Epithelial cell of prostate (primary cell): ENCODE measurements at regions not wholly inside any gene's neighbourhood (a gene's known extent, or its start where the extent isn't known, plus 50 kb on each side); places are given as distances from the start of the nearest gene placed in this dataset.
"Not testable (repeated sequence)": the region's sequence is repeated elsewhere in the genome, so short reads cannot be mapped to it uniquely, and the experiment has no call there.

ENCODE experiments used
- DNase-seq: peaks from one replicate; pipeline ENCODE4 v3.0.0-alpha.2; 2011; ENCODE audit warnings: low read depth, low spot score
- H3K27ac ChIP-seq: fragments of 450-650 bp; 2 replicates; pipeline ENCODE4 v1.5.1; 2017; ENCODE audit warnings: mild to moderate bottlenecking

DNA sequence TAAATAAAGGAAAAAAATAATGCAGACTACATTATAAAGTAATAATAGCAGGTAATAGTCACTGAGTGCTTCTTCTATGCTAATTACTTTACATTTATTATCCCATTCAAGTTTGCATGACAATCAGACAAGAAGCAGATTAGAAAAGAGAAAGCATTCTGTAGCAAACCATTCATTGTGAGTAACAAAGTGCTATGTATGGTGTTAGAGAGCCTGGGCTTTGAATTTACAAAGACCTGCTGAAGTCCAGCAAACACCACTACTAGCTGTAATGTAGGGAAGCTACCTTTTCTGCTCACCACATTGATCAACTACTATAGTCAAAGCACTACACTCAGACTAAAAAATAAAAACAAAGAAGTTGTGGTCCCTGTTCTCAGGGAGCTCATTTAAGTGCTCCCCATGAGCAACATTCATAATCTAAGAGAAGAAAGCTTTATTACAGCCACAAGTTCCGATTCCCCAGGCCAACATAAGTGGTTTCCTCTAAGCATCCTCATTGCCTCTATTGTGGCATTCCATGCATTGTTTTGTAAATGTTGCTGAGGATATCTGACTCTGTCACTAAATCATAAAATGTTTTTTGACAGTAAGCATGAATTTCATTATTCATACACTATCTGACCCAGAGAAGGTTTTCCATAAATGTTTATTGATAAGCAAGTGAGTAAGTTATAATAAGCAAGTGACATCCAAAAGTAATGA is 108.5 kb downstream of the FOXD4L6 start:
- H3K27ac ChIP-seq, DNase-seq: not testable (repeated sequence)

DNA sequence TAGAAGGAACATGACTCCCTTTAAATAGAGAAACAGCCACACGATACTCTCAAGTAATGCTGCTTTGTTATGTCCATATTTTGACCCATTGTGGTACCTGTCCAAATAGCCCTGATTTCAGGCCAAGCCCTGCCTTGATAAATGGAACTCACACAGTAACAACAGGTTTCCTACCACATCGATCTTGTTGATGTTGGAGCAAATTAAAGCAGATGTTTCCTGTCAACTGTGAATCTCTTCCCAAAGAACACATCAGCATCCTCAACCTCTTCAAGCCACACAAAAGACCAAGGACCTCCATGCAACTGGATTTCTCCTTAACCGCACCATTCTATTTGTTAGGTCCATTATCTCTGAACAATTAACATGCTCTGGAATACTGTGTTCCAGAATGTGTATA is 109.5 kb downstream of the FOXD4L6 start:
- DNase-seq, H3K27ac ChIP-seq: not testable (repeated sequence)

- not testable (repeated sequence) for H3K27ac ChIP-seq, DNase-seq
Observed at GRCh38 chr9:41016699-41017098, 111.8 kb downstream of the FOXD4L6 start.

- not testable (repeated sequence) for H3K27ac ChIP-seq, DNase-seq
Observed at GRCh38 chr9:40999952-41000700, 128.4 kb downstream of the FOXD4L6 start.

- not testable (repeated sequence) for H3K27ac ChIP-seq, DNase-seq
Observed at GRCh38 chr9:40995490-40995889, 133.0 kb downstream of the FOXD4L6 start.

GRCh38 chr9:40993842-40994241 is 134.6 kb downstream of the FOXD4L6 start:
- H3K27ac ChIP-seq, DNase-seq: not testable (repeated sequence)

- H3K27ac ChIP-seq, result not testable (repeated sequence)
Observed at GRCh38 chr9:40993375-40993774, 135.1 kb downstream of the FOXD4L6 start.

GRCh38 chr9:40992472-40992821 is 136.0 kb downstream of the FOXD4L6 start:
- H3K27ac ChIP-seq, result peak overlapping the region; percentile 87
- not testable (repeated sequence) for DNase-seq

More at GRCh38 chr9:40993375-40993774, 135.1 kb downstream of the FOXD4L6 start:
- DNase-seq, result not testable (repeated sequence)

DNA sequence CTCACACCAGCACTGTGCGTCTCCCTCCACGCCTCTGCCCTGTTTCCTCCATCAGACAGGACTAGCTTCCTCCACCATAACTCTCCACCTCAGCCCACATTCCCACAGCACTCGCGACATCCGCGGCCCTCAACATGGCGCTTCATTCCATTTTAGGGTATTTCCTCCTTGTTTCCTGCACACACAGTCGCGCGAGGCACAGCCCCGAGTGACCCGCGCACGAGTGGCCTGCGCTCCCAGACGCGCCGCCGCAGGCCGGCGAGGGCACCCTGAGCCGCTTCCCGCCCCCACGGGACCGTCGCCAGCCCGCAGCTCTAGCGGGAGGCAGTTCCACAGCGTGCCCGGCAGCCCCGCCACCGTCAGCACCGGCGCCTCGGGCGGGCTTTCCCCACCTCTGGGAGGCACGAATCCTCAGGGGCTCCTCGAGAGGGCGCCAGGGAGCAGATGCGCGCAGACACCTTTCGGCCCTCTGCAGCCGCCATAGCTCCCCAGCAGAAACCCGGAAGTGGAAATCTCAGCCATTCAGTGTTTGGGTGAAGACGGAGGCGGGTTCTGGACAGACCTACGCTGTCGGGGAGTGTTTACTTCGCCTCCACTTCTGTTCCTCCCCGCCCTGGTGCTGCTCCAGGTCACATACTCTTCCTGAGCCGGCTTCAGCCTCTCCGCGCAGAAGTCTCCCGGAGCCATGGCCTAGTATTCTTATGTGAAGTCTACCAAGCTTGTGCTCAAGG is 136.6 kb downstream of the FOXD4L6 start:
- peak; percentile 89 for DNase-seq
- peak overlapping the region; percentile 87 for H3K27ac ChIP-seq

GRCh38 chr9:40991100-40991740 is 137.3 kb downstream of the FOXD4L6 start:
- DNase-seq, result not testable (repeated sequence)
- H3K27ac ChIP-seq, result peak overlapping the region; percentile 87

DNA sequence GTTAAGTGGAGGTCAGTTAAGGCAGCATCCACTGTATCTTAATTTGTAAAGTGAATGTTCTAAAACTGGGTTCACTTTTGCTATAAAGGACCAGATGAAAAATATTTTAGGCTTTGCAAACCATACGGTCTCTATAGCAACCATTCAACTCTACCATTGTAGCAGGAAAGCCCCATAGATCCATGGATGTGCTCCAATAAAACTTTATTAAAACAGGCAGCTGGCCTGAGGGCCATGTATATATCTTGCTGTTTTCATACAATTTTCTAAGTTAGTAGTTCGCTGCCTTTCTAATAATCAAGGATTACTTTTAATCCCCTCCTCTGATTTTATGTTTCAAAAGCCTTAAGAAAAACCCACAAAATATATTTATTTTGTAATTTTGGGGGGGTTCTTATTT is 142.1 kb downstream of the FOXD4L6 start:
- not testable (repeated sequence) for H3K27ac ChIP-seq, DNase-seq

GRCh38 chr9:40975351-40975750 is 153.1 kb downstream of the FOXD4L6 start:
- DNase-seq, H3K27ac ChIP-seq: not testable (repeated sequence)

- not testable (repeated sequence) for H3K27ac ChIP-seq, DNase-seq
Observed at GRCh38 chr9:40974912-40975311, 153.6 kb downstream of the FOXD4L6 start.

DNA sequence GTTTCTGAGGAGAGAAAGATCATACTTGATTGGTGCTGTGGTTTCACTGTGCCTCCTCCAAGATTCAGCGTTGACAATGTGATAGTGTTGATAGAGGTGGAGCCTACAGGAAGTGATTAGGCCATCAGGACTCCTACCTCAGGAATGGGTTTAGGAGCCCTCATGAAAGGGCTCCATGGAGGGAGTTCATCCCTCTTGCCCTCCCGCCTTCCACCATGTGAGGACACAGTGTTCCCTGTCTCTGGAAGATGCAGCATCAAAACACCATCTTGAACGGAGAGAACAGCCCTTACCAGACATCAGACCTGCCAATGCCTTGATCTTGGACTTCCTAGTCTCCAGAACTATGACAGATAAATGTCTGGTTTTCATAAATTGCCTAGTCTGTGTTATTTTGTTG is 156.7 kb downstream of the FOXD4L6 start:
- DNase-seq, result not testable (repeated sequence)

GRCh38 chr9:40970340-40970739 is 158.1 kb downstream of the FOXD4L6 start:
- H3K27ac ChIP-seq, DNase-seq: not testable (repeated sequence)

More for the DNA sequence above, 156.7 kb downstream of the FOXD4L6 start:
- H3K27ac ChIP-seq, result not testable (repeated sequence)

GRCh38 chr9:40962461-40962860 is 166.0 kb downstream of the FOXD4L6 start:
- not testable (repeated sequence) for H3K27ac ChIP-seq, DNase-seq

DNA sequence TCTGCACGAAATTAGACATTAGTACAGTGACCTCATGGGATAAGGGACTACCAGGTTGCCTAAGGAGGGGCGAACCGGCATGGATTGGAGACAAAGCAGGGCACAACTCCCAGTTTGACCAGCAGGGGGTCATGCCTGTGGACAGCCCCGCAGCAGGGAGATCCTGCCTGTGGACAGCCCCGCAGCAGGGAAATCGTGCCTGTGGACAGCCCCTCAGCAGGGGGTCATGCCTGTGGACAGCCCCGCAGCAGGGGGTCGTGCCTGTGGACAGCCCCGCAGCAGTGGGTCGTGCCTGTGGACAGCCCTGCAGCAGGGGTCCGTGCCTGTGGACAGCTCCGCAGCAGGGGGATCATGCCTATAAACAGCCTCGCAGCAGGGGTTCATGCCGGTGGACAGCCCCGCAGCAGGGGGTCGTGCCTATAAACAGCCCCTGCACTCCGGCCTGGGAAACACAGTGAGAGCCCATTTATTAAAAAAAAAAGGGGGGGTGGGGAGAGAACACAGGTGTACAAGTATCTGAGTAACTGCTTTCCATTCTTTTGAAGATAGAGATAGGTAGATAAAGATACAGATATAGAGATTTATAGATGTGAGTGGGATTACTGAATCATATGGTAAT is 176.5 kb downstream of the FOXD4L6 start:
- not testable (repeated sequence) for H3K27ac ChIP-seq, DNase-seq

- not testable (repeated sequence) for DNase-seq, H3K27ac ChIP-seq
Observed at GRCh38 chr9:40946228-40946627, 182.3 kb downstream of the FOXD4L6 start.

DNA sequence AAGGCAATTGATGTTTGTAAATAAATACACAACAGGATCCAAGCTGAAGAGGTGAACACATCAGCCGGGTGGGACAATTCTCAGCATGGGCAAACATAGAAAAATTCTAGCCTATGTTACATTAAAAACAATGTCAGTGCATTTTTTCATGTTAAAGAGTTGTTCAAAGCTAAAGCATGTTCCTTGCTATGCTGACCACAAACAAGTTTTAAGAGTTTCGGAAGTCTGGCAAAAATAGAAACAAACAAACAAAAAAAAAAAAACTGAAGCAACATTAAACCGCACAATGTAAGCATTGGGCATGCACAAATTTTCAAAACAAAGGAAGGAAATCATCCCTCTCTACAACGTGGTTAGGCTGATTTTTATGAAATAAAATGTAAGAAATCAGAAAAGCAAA is 185.8 kb downstream of the FOXD4L6 start:
- H3K27ac ChIP-seq, DNase-seq: not testable (repeated sequence)

- H3K27ac ChIP-seq, DNase-seq: not testable (repeated sequence)
Observed at GRCh38 chr9:40939888-40940209, 188.6 kb downstream of the FOXD4L6 start.
